ENCODE measurements at regions not wholly inside any gene's neighbourhood (a gene's known extent, or its start where the extent isn't known, plus 50 kb on each side); places are given as distances from the start of the nearest gene placed in this dataset.

- TF ChIP-seq CTCF (IDR thresholded peaks at IDR 0.05; ENCODE audit: insufficient read depth, low read length, poor library complexity, severe bottlenecking) (no peak), EZH2phosphoT487 (conservative IDR thresholded peaks at IDR 0.05; ENCODE audit: low read length) (no peak)
These were observed 122.9 kb downstream of the UBE2NL start for GRCh38 chrX:144006811-144007210.

Measured in SU-DHL-6 (cell line).